ENCODE measurements at regions not wholly inside any gene's neighbourhood (a gene's known extent, or its start where the extent isn't known, plus 50 kb on each side); places are given as distances from the start of the nearest gene placed in this dataset.
"Not testable (repeated sequence)": the region's sequence is repeated elsewhere in the genome, so short reads cannot be mapped to it uniquely, and the experiment has no call there.

DNA sequence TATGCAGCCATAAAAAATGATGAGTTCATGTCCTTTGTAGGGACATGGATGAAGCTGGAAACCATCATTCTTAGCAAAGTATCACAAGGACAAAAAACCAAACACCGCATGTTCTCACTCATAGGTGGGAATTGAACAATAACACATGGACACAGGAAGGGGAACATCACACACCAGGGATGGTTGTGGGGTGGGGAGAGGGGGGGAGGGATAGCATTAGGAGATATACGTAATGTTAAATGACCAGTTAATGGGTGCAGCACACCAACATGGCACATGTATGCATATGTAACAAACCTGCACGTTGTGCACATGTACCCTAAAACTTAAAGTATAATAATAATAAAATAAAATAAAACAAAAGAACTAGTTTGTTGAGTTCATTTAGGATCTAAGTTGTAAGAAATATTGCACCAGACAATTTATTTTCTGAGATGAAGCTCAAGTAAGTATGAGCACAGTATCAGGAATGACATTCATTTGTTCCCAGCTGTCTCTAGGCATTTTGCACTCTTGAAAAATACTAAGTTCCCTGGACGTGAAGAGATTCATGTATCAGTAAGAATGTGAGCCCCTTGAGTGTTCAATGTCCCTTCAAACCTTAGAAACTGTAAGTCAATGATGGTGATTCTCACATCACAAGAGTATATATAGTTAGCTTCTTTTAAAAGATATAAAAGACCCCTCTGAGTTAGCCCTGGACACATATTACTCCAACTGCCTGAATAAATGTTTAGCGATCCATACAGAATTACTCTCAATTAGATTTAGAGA is 1519.3 kb upstream of the TPTE start:
- H3K4me3 ChIP-seq (ENCODE audit: low read depth in 2 of 2, low read length in 1 of 2); H3K27me3 ChIP-seq (ENCODE audit: insufficient read depth); H3K27ac ChIP-seq (ENCODE audit: low read depth in 2 of 2, low read length in 1 of 2); H2AFZ ChIP-seq (ENCODE audit: low read depth); H3F3A ChIP-seq (replicated peaks; ENCODE audit: insufficient read depth); H3K9me2 ChIP-seq; POLR2A ChIA-PET; H3K9ac ChIP-seq; DNase-seq; CTCF ChIA-PET; H3K4me1 ChIP-seq (ENCODE audit: control insufficient read depth in 1 of 2, insufficient read depth in 2 of 2, low read depth in 1 of 2, low read length in 1 of 2); H4K20me1 ChIP-seq (ENCODE audit: insufficient read depth); H3K36me3 ChIP-seq (replicated peaks in 1 of 2; ENCODE audit: control insufficient read depth in 1 of 2, insufficient read depth in 2 of 2, low read length in 1 of 2); H3K79me2 ChIP-seq (ENCODE audit: insufficient read depth); H3K9me3 ChIP-seq; H3K4me2 ChIP-seq: not testable (repeated sequence)
- WGBS (ENCODE audit: low lambda C conversion rate) = 11% methylated on average over 5 of the region's 5 CpGs

DNA sequence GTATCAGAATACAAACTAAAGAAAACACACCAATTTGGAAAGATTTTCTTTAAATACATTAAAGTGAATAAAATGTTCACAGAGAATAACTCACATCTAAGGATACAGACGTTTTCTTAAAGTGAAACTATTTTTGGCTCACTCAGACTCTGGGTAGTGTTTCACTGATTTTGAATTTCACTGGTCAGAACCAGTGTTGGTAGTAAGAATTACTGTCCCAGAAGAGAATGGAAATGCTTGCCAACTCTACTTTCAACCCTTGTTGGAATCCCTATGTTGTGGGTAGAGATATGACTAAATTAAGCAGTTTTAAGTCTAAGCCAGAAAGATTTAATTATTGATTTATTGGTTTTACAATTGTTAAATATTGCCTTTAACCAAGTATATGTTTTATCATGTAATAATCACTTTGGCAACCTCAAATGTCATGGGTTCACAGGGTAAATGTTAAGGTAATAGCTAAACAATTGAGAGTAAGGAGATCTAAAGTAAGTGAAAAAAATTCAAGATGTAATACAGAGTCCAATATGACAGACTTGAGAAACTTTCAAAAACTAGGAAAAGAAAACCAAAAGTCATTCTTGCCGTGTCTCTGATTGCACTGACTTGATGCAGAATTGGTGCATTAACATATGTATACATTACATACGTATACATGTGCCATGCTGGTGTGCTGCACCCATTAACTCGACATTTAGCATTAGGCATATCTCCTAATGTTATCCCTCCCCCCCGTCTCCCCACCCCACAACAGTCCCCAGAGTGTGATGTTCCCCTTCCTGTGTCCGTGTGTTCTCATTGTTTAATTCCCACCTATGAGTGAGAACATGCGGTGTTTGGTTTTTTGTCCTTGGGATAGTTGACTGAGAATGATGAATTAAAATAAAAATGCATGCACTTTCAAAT is 1517.2 kb upstream of the TPTE start:
- H3K4me2 ChIP-seq; H3K4me1 ChIP-seq (ENCODE audit: control insufficient read depth in 1 of 2, insufficient read depth in 2 of 2, low read depth in 1 of 2, low read length in 1 of 2); H3K9me3 ChIP-seq; H3K9me2 ChIP-seq; H3K27ac ChIP-seq (ENCODE audit: low read depth in 2 of 2, low read length in 1 of 2); H3K4me3 ChIP-seq (ENCODE audit: low read depth in 2 of 2, low read length in 1 of 2); H3K9ac ChIP-seq; H3K79me2 ChIP-seq (ENCODE audit: insufficient read depth); DNase-seq; H2AFZ ChIP-seq (ENCODE audit: low read depth); H3F3A ChIP-seq (replicated peaks; ENCODE audit: insufficient read depth); H4K20me1 ChIP-seq (ENCODE audit: insufficient read depth); POLR2A ChIA-PET; H3K27me3 ChIP-seq (ENCODE audit: insufficient read depth); H3K36me3 ChIP-seq (replicated peaks in 1 of 2; ENCODE audit: control insufficient read depth in 1 of 2, insufficient read depth in 2 of 2, low read length in 1 of 2): not testable (repeated sequence)
- CTCF ChIA-PET = interaction anchor here (1.7 kb wide), 1 partner anchor 14 kb away, joined by 4 read pairs; no protein-coding TSS in a partner anchor
- 6% methylated on average over 7 of the region's 7 CpGs for WGBS (ENCODE audit: low lambda C conversion rate)

DNA sequence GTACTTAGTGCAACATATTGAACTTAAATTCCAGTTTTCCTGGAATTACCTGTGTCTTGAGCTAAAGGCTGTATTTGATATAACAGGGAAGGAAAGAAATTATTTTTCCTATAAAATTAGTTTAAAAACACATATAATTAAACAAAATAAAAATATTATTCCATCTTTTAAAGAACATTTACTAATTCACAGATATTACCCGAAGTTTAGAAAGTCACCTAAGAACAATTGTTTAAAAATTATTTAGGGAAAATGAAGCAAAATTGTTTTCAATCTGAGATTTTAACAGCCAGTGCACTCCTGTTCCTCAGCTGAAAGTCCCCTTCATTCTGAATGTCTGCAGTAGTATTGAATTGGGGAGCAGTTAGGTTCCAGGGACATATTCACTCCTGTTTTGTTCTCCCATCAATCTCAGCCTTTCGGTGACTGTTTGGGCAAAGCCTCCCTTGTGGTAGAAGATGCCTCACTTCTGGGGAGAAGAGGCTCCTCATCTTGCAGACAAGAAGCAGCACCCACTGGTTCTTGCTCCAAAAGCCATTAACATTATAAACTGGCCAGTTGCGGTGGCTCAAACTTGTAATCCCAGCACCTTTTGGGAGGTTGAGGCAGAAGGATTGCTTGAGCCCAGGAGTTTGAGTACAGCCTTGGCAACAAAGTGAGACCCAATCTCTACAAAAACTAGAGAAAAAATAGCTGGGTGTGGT is 1516.4 kb upstream of the TPTE start:
- H3K4me3 ChIP-seq (ENCODE audit: low read depth in 2 of 2, low read length in 1 of 2); H3K27me3 ChIP-seq (ENCODE audit: insufficient read depth); DNase-seq; H3K4me1 ChIP-seq (ENCODE audit: control insufficient read depth in 1 of 2, insufficient read depth in 2 of 2, low read depth in 1 of 2, low read length in 1 of 2); H2AFZ ChIP-seq (ENCODE audit: low read depth); H3F3A ChIP-seq (replicated peaks; ENCODE audit: insufficient read depth); H3K27ac ChIP-seq (ENCODE audit: low read depth in 2 of 2, low read length in 1 of 2); H3K36me3 ChIP-seq (replicated peaks in 1 of 2; ENCODE audit: control insufficient read depth in 1 of 2, insufficient read depth in 2 of 2, low read length in 1 of 2); POLR2A ChIA-PET; H3K79me2 ChIP-seq (ENCODE audit: insufficient read depth); H3K9ac ChIP-seq; H3K4me2 ChIP-seq; H4K20me1 ChIP-seq (ENCODE audit: insufficient read depth); H3K9me2 ChIP-seq; H3K9me3 ChIP-seq: not testable (repeated sequence)
- CTCF ChIA-PET = interaction anchor here (1.7 kb wide), 1 partner anchor 14 kb away, joined by 4 read pairs; no protein-coding TSS in a partner anchor
- WGBS (ENCODE audit: low lambda C conversion rate) = 3% methylated on average over 3 of the region's 3 CpGs

DNA sequence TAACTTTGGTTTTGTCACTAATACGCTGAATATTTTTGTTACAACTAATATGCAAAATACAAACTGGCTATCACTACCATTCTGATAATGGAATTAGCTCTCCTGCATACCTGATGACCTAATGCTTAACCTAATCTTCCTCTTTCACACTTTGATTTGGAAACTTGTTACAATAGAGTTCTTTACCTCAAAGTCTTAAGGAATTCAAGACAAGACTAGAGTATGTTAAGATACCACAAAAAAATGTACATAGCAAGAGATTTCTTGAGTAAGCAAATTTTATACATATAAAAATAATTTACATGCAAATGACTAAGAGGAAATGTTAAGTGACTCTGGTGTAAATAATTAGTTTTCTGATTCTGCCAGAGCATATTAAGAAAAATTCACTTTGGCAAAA is 1515.7 kb upstream of the TPTE start:
- H3K4me1 ChIP-seq (ENCODE audit: control insufficient read depth in 1 of 2, insufficient read depth in 2 of 2, low read depth in 1 of 2, low read length in 1 of 2); H3K4me3 ChIP-seq (ENCODE audit: low read depth in 2 of 2, low read length in 1 of 2); H3F3A ChIP-seq (replicated peaks; ENCODE audit: insufficient read depth); POLR2A ChIA-PET; H4K20me1 ChIP-seq (ENCODE audit: insufficient read depth); H3K9ac ChIP-seq; H3K4me2 ChIP-seq; H3K27me3 ChIP-seq (ENCODE audit: insufficient read depth); H2AFZ ChIP-seq (ENCODE audit: low read depth); H3K79me2 ChIP-seq (ENCODE audit: insufficient read depth); H3K27ac ChIP-seq (ENCODE audit: low read depth in 2 of 2, low read length in 1 of 2); H3K36me3 ChIP-seq (replicated peaks in 1 of 2; ENCODE audit: control insufficient read depth in 1 of 2, insufficient read depth in 2 of 2, low read length in 1 of 2); H3K9me2 ChIP-seq; H3K9me3 ChIP-seq; DNase-seq: not testable (repeated sequence)
- WGBS (ENCODE audit: low lambda C conversion rate) = 0% methylated on average over 1 of the region's 1 CpG
- CTCF ChIA-PET = interaction anchor here (1.7 kb wide), 1 partner anchor 13 kb away, joined by 4 read pairs; no protein-coding TSS in a partner anchor

DNA sequence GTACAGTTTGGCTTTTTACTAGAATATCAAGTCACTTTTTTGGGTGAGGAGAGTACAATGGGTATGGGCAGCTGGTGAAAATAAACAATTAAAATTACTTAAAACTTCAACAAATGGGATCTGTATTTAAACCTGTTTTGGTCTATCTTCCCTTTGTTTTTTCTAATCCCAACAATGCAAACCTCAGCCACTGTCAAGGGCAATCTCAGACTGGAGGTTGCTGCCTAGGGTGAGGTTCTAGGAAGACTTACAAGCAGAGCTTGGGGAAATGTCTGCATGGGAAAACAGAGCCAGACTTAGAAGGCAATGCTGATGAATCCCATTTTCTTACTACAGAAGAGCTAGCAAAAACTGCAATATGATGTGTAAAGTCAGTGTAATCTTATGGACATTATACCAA is 1515.3 kb upstream of the TPTE start:
- H4K20me1 ChIP-seq (ENCODE audit: insufficient read depth); H3K27ac ChIP-seq (ENCODE audit: low read depth in 2 of 2, low read length in 1 of 2); DNase-seq; H3K36me3 ChIP-seq (replicated peaks in 1 of 2; ENCODE audit: control insufficient read depth in 1 of 2, insufficient read depth in 2 of 2, low read length in 1 of 2); H3K4me3 ChIP-seq (ENCODE audit: low read depth in 2 of 2, low read length in 1 of 2); H3K27me3 ChIP-seq (ENCODE audit: insufficient read depth); H2AFZ ChIP-seq (ENCODE audit: low read depth); POLR2A ChIA-PET; H3K9ac ChIP-seq; H3K4me1 ChIP-seq (ENCODE audit: control insufficient read depth in 1 of 2, insufficient read depth in 2 of 2, low read depth in 1 of 2, low read length in 1 of 2); H3K79me2 ChIP-seq (ENCODE audit: insufficient read depth); H3F3A ChIP-seq (replicated peaks; ENCODE audit: insufficient read depth); H3K9me3 ChIP-seq; H3K4me2 ChIP-seq; H3K9me2 ChIP-seq: not testable (repeated sequence)
- CTCF ChIA-PET = interaction anchor here (1.7 kb wide), 1 partner anchor 12 kb away, joined by 4 read pairs; no protein-coding TSS in a partner anchor

All from SK-N-SH (cell line).